LNCAP (cell line): ENCODE measurements at regions not wholly inside any gene's neighbourhood (a gene's known extent, or its start where the extent isn't known, plus 50 kb on each side); places are given as distances from the start of the nearest gene placed in this dataset.

Experiments
- TF ChIP-seq, protein P1 (sequence below): fragments of 450-650 bp; IDR thresholded peaks from 2 replicates; pipeline ENCODE4 v1.5.1; 2017; ENCODE audit warnings: mild to moderate bottlenecking

DNA sequence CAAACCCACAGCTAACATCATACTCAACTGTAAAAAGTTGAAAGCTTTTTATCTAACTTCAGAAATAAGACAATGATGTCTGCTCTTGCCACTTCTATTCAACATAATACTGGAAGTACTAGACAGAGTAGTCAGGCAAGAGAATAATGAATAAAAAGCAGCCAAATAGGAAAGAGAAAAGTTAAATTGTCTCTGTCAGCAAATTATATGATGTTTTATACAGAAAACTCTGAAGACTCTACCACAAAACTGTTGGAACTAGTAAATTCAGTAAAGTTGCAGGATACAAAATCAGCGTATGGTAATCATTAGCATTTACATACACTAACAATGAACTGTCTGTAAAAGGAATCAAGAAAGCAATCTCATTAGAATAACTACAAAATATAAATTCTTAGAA lies 752.9 kb upstream of the CT83 start:
- TF ChIP-seq, protein P1, sequence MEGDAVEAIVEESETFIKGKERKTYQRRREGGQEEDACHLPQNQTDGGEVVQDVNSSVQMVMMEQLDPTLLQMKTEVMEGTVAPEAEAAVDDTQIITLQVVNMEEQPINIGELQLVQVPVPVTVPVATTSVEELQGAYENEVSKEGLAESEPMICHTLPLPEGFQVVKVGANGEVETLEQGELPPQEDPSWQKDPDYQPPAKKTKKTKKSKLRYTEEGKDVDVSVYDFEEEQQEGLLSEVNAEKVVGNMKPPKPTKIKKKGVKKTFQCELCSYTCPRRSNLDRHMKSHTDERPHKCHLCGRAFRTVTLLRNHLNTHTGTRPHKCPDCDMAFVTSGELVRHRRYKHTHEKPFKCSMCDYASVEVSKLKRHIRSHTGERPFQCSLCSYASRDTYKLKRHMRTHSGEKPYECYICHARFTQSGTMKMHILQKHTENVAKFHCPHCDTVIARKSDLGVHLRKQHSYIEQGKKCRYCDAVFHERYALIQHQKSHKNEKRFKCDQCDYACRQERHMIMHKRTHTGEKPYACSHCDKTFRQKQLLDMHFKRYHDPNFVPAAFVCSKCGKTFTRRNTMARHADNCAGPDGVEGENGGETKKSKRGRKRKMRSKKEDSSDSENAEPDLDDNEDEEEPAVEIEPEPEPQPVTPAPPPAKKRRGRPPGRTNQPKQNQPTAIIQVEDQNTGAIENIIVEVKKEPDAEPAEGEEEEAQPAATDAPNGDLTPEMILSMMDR: no peak

DNA sequence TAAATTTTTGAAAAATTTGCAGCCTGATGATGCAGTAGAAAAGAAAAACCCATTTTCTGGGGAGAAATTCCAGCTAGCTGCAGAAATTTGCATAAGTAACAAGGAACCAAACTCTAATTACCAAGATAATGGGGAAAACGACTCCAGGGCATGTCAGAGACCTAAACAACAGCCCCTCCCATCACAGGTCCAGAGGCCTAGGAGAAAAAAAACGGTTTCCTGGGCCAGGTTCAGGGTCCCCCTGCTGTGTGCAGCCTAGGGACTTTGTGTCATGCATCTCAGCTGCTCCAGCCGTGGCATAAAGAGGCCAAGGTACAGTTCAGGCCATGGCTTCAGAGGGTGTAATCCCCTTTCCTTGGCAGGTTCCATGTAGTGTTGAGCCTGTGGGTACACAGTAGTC lies 733.7 kb upstream of the CT83 start:
- TF ChIP-seq, protein P1: no peak

DNA sequence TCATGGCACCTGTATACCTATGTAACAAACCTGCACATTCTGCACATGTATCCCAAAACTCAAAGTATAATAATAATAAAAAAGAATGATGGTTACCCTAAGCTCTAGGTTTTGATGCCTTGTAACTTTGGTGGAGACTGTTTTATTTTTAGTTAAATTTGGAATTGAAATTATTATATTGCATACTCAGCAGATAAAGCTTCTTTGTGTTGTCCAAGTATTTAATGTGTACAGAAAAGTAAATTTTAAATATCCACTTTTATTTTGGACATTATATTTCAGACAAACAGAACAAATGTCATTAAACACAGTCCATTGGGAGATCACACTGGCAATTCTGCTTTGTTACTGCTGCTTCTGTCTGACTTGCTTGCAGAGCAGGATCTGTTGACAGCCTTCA lies 684.5 kb upstream of the CT83 start:
- TF ChIP-seq, protein P1: no peak

- TF ChIP-seq, protein P1: no peak
These were observed 675.3 kb upstream of the CT83 start for GRCh38 chrX:117138070-117138469.

DNA sequence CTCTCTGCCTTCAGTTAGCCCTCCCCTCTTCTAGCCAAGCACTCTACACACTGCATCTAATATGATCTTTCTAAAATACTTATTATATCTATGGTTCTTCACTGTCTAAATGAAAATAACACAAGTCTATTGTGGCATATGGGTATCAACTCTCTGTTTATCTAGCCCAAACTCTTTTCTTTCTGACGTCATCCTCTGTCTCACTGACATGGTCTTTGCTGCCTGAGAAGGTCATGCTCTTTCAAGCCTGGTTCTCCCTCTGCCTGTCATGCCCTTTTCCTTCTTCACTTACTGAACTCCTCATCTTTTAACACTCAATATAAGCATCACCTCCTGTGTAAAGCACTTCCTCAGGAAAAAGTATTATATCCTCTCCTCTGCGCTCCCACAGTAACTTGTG lies 672.2 kb upstream of the CT83 start:
- TF ChIP-seq, protein P1: no peak

GRCh38 chrX:117120700-117121099 lies 657.9 kb upstream of the CT83 start:
- TF ChIP-seq, protein P1: no peak

GRCh38 chrX:117096528-117096927 lies 633.8 kb upstream of the CT83 start:
- TF ChIP-seq, protein P1: no peak

DNA sequence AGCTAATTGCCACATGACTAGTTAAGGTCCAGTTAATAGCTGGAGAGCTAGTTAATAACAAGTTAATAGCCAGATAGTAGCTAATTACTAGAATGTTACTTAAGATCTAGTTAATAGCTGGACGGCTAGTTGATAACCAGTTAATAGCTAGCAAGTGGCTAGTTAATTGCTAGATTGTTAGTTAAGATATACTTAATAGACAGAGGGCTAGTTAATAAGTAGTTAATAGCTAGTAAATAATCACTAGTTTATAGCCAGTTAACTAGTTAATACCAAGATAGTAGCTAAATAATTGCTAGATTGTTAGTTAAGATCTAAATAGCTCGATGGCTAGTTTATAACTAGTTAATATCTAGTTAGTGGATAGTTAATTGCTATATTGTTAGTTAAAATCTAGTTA lies 632.6 kb upstream of the CT83 start:
- TF ChIP-seq, protein P1: no peak
